ENCODE measurements at regions not wholly inside any gene's neighbourhood (a gene's known extent, or its start where the extent isn't known, plus 50 kb on each side); places are given as distances from the start of the nearest gene placed in this dataset.
"Not testable (repeated sequence)": the region's sequence is repeated elsewhere in the genome, so short reads cannot be mapped to it uniquely, and the experiment has no call there.

DNA sequence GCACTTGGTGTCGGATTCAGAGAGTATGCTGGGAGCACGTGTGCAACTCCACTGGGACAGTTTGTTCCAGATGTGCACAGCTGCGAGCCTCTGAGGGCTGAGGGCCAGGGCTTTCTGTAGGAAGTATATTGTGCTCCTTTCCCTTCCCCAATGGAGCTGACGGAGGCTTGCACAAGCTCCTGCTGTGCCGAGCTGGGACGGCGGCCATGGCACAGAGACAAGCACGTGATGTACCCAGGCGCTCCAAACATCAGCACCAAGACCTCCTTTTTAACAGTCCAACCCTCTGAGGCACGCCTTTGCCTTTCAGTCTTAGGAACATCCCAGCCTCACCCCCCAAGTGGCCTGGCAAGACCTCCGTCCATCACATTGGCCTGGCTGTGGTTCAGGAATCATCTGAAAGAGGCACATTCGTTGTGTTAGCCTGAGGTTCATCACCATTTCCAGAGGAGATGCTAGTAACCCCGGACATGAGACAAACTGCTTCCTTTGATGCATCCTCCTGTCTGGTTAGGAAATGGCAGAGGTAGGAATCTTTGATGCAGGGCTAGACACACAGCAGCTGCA is 339.2 kb upstream of the KAZN start:
- no peak for DNase-seq (ENCODE audit: low read depth)

DNA sequence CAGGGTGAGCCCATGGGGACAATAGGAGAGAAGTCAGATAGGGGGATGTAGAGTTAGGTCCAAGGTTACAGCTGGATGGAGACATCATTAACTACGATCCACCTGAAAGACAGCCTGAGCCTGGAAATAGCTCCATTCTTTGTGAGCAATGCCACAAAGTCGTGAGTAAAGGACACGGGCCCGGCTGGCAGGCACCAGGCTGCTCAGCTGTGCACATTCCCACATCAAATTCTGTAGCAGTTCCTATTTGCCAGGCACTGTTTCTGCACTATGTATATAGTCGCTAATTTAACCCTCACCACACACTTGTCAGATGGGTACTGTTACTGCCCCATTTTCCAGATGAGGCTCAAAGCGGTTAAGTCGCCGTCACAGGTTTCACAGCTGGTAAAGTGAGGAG is 338.0 kb upstream of the KAZN start:
- DNase-seq (ENCODE audit: low read depth) = no peak

DNA sequence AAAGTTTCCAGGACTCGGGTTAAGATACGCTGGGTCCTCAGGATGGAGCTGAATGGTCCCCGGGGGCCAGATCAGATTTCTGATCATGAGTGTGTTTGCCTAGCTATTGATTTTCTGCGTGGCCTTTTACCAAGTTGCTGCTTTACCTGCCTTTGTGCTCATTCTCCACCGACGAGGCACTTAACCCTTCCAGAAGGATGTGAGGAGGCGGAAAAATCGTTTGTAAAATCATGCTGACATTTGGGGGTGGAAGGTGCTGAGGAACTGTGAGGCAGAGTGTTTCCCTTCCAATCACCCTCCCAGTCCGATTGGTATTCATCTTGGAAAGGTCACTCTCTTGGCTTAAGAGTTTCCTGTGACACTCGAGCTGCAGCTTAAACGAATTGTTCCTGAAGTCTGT is 337.1 kb upstream of the KAZN start:
- no peak for DNase-seq (ENCODE audit: low read depth)

DNA sequence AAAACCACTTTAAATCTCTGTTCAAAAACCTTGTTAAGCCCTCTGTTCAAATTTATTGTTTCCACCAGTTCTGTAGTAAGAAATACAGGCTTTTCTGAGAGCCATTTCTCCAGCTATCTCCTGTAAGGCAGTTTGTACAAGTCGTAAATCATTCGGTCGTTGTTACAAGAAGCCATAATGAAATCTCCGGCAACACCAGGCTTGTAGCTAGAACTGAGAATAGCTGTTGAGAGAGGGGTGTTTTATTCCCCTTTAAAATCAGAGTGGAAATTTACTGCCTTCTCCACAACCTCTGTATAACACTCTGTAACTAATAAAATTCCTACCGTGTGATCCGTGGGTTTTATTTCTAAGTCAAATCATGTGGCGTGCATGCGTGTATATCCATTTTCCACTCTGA is 335.8 kb upstream of the KAZN start:
- no peak for DNase-seq (ENCODE audit: low read depth)

DNA sequence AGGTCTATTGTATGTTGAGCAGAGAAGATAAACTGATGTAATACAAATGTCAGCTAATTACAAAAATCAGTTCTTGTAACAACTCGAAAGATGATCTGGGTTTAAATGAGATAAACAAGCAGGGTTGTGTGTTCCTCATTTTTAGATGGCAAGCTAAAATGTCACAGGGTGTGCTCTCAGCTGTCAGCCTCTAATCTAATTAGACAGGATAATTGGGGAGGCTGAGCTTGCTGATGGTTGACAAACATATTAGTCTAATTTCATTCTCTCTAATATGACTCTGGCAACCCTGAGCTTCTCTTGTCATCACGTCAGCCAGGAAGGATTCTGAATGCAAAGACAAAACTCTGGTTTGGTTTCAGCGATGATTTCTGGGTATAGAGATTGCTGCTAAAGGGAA is 335.3 kb upstream of the KAZN start:
- DNase-seq (ENCODE audit: low read depth) = no peak

DNA sequence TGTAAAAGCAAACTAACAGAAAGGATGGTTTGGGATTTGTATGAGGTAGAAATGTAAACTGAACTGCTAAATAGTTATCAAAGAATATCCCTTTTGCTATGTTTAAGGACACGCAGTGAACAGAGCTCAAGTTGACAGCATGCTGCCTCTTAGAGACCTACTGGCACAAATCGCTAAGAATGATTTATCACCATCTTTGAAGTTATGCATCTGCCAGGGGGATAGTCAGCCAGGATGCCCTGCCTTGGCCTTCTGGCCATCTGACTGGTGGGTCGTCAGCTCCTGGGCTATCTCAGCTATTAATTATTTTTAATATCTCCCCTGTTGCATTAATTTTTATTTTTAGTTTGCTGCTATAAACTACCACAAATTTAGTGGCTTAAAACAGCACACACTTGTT is 334.8 kb upstream of the KAZN start:
- DNase-seq (ENCODE audit: low read depth) = no peak

DNA sequence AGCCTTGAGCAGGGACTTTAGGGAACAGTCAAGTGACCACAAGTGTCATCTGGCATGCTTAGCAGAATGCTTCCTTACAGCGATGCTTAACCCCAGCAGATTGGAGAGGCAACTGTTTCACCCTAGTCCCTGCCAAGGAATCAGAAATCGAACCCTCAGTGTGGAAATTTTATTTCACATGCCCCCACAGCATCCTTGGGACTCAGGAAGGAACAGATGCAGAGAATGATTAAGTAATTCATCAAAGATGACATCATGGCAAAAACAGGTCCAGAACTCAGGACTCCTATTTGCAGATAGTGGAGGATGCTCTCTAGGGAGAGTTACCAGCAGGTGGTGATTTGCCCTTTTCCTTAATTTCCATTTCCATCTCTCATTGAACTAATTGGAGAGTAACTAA is 333.0 kb upstream of the KAZN start:
- no peak for DNase-seq (ENCODE audit: low read depth)

DNA sequence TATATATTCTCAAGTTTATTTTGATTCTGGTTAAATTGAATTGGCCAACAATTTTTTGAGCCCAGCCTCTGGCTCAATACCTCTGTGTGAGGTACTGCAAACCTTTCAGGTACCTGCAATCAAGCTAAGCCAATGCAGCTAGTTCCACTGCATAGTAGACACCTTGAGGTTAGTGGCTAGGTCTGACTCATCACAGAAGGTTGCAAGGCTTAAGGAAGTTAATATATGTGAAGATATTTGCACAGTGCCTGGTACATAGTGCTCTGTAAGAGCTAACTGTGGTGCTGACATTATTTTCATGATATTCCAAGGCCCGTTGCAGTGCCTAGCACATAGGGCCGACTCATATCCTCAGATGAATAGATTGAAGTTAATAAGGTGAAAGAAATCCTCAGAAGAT is 330.5 kb upstream of the KAZN start:
- DNase-seq (ENCODE audit: low read depth) = no peak

DNA sequence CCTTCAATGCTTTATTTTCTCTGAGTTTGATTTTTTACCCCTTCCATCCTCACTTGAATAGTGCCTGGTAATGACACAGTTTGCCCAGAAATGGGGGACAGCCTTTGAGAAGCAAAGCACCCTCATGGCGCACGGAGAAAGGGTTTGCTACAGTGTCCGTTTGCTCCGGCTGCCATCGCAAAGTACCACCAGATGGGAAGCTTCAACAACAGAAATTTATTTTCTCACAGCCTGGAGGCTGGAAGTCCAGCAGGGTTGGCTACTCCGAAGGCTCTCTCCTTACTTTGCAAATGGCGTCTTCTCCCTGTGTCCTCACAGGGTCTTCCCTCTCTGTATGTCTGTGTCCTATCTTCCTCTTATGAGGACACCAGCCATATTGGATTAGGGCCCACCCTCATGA is 327.7 kb upstream of the KAZN start:
- no peak for DNase-seq (ENCODE audit: low read depth)

DNA sequence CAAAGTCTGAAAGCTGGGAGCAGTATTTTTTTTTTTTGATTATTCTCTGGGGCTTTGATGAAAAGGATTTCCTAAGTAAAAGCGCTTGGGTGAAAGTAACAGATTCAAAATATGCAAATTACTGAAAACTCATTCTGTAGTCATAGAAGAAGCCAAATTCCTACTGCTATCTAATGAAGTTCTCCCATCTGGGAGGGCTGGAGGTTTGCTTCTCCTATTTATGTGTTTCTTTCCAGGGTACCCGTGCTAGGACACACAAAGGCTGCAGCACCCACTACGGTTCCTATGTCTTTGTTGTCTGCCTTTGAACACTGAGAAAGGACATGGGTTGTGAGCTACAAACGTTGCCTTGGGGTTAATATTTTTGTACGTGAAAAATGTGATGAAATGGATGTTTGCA is 324.7 kb upstream of the KAZN start:
- no peak for DNase-seq (ENCODE audit: low read depth)

DNA sequence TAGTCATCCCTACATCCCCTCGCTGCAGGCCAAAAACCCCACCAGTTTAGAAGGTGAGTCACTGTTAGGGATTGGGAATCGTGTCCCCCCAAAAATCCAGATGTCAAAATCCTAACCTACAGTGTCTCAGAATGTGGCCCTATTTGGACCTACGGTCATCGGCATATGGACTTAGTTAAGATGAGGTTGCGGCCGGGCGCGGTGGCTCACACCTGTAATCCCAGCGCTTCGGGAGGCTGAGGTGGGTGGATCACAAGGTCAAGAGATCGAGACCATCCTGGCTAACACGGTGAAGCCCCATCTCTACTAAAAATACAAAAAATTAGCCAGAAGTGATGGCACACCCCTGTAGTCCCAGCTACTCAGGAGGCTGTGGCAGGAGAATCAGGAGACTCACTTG is 318.6 kb upstream of the KAZN start:
- DNase-seq (ENCODE audit: low read depth) = not testable (repeated sequence)

DNA sequence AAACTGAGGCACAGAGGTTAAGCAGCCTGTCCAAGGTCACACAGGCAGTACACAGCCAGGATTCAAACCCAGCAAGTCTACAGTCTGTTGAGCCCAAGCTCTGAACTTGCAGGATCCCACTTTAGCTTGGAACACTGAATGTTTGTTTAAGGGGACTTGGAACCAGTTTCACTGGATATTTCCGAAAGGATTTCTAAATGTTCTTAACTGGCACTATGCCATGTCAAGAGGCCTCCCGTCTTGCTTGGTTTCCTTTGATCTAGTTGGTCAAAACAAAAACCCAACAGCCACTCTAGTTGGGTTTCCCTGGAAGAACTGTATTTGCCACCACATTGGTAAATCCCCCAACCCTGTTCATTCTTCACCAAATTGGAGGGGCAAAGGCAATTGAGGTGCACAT is 317.6 kb upstream of the KAZN start:
- no peak for DNase-seq (ENCODE audit: low read depth)

DNA sequence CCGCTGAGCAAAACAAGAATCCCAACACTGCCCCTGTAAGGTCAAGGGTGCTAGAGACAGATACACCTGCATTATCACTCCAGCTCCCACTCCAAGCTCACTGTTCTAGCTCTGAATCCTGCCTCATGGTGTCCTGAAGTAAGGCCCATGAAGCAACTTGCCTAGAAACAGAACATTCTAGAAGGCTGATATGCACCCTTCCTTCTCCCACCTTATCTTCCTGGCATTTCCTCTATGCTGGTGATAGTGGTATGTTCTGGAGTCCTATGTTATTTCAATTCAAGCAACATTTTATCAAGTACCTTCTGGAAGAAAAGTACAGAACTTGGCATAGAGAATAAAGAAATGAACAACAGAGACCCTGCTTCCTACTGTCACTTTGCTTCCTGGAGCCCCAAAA is 317.1 kb upstream of the KAZN start:
- DNase-seq (ENCODE audit: low read depth) = no peak

DNA sequence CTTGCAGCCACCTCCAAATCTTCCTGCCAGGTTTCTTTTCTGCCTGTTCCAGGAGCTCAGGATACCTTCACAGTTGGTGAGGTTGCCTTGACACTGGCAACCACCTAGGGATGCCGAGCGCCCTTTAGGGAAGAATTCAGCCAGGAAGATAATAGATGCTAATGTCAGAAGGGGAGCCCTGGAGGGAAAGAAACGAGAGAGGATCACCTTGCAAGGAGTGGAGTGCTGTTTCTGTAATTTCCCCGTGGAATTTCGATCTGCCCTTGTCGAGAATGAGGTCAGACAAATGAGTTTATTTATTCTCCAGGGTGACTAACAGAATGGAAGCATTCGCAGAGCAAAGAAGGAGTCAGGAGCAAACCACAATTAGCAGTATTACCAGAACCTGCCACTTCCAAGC is 315.8 kb upstream of the KAZN start:
- DNase-seq (ENCODE audit: low read depth) = no peak

DNA sequence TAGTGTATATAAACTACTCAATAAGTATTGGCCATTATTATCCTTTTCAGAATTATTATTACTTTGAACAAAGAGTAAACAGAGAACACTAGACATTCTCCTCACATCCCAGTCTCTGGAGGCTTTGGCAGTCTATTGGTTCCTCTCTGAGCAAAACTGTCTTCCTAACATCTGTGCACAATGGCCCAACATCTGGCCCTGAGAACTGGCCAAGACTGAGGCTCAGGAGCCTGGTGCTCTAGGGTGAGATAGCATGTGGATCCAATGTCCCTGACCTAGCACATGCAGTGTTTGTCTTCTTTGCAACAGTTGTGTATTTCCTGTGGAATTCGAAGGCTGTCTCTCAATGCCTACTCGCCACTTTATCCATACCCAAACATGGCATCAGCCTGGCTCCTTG is 313.2 kb upstream of the KAZN start:
- no peak for DNase-seq (ENCODE audit: low read depth)

DNA sequence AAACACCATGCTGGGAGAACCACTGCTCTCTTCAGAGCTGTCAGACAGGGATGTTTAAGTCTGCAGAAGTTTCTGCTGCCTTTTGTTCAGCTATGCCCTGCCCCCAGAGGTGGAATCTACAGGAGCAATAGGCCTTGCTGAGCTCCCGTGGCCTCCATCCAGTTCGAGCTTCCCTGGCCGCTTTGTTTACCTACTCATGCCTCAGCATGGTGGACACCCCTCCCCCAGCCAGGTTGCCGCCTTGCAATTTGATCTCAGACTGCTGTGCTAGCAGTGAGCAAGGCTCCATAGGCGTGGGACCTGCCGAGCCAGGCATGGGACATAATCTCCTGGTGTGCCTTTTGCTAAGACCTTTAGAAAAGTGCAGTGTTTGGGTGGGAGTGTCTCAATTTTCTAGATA is 307.3 kb upstream of the KAZN start:
- not testable (repeated sequence) for DNase-seq (ENCODE audit: low read depth)

DNA sequence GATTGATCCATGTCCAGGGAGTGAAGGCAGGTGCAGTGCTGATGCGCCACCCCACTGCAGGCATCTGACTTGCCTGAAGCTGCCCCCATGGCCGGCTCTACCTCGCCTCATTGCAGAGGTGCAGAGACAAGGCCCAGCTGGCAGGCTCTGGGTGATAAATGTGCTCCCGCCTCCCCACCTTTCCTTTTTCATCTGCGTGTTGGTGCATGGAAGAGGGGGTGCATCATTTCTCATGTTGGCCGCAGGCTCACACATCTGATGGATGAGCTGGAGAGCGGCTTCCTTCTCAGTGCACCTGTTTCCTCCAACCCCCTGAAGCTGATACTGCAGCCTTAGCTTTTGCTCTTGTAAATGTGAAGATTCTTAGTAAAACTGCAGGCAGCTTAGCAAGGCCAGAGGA is 306.0 kb upstream of the KAZN start:
- no peak for DNase-seq (ENCODE audit: low read depth)

DNA sequence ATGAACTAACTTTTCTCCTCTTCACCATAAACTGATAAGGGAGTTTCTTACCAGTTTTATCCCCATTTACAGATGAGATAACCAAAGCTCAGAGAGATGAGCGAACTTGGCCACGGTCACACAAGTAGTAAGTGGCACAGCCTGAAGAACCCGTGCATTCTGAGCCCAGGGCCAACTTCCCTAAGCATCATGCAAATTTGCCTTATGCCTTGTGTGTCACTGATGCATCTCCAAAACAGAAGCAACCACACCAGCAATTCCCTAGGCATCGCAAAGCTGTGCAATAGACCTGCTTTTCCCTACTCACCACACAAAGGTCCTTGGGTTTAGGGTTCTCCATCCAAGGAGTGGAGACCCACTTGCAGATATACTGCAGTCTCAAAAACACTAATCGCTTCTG is 304.5 kb upstream of the KAZN start:
- DNase-seq (ENCODE audit: low read depth) = no peak

DNA sequence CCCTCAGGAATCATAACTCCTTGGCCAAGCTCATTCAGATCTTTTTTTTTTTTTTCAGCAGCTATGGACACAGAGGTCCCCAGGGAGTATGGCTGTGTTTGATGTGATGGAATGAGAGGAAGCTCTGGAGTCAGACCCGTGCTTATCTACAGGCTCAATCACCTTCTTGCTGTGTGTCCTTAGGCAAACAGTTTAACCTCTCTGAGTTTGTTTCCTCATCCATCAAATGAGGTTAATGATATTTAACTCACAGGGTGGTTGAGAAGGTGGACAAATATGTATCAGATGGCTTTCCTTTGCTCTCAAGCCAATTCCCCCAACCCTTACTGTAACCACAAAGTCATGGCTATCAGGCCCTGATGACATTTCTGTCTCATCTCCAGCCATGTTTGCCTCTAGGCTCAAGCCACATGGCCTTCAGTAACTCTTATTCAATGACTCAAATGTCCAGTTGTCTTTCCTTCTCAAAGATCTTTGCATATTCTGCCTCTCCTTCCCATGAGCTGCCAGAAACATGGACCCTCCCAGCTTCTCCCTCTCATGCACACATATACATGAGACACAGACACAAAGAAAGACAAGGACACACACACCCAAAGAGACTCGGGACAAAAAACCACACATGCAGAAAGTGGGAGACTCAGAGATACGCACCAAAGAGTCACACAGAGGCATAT is 303.5 kb upstream of the KAZN start:
- no peak for DNase-seq (ENCODE audit: low read depth)

DNA sequence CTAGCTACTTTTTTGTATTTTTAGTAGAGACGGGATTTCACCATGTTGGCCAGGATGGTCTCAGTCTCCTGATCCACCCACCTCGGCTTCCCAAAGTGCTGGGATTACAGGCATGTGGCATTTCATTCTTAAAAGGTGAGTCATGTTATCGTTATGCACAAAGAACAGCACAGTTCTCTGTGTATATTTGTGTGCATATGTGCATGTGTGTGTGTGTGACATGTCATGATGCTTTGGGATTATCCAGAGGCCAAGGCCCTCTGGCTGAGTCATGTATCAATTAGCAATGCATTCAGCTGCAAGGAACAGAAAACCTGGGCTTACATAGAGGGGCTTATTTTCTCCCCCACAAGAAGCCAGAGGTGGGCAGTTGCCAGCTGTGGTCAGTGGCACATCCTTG is 301.7 kb upstream of the KAZN start:
- DNase-seq (ENCODE audit: low read depth) = no peak

DNA sequence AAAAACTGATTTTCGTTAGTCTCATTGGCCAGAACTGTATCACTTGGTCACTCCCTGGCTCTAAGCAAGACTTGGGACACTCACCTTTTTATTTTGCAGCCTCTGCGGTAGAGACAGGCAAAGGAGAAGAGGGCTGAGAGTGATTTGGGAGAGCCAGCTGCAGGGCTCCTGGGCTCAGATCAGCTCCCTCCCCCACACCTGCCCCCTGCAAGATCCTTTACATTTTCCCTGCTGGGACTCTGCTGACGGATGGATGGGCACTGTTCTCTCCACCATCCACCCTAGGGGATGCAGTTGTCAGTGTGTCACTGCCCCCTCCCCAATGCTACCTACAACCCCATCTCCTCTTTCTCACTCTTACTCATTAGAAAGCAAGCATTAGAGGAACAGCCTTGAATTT is 301.1 kb upstream of the KAZN start:
- DNase-seq (ENCODE audit: low read depth) = no peak

DNA sequence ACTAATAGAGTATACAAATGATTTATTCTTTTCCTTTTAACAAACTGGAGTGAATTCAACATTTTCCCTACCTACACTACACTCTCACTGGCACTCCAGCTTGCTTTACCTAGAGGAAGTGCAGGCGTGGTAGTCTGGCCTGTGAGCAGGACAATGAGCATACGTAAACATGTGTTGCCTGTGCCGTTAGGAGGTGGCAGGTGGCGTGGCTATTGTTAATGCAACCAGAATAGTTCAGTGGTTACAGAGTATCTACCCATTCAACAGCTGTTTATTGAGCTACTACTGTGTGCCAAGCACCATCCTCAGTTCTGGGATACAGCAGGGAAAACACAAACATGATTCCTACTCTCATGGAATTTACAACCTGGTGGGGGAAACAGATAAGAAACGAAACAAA is 299.7 kb upstream of the KAZN start:
- no peak for DNase-seq (ENCODE audit: low read depth)

DNA sequence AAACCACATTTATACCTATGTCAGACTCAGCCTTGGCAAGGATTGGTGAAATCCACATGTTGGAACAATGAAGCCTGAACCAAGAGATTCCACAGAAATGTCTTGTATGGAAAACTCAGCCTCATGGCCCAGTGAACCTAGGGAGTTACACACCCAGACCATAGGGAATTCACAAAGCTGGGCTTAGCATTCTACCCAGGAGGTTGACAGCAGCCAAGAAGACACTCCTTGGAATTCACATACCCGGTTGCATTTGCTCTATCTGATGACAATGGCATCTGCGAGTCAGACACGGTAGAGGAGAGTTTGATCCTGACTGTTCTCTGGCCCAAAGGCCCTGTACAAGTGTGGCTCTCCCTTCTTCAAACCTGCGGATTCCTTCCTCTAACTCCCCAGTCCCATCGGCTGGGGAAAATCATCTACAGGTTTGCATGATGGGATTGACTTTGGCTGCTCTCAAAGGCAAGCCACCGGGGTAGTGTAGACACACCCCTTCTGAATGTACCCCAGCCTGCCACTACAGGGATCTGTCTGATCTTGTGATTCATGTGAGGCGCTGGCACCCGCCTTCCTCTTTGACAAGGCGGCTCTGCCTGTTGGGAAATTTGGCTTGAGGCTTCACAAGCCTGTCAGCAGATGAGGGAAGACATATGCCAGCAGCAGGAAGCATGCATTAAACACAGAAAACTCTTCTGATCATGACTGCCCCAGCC is 297.3 kb upstream of the KAZN start:
- DNase-seq (ENCODE audit: low read depth) = no peak

DNA sequence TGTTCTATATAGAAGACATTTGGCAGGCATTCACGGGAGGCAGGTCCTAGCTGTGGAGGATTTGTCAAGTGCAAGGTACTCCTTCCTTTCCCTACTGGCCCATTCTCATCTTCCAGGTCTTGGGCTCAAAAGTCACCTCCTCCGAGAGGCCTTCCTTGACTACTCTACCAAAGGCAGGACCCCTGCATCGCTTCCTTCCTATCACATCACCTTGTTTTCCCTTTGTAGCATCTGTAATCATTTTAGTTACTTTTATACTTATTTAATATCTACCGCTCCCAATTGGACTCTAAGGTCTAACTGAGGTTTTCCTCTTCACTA is 296.8 kb upstream of the KAZN start:
- no peak for DNase-seq (ENCODE audit: low read depth)
